ENCODE measurements at regions not wholly inside any gene's neighbourhood (a gene's known extent, or its start where the extent isn't known, plus 50 kb on each side); places are given as distances from the start of the nearest gene placed in this dataset.

GRCh38 chr4:26110493-26110892 is 196.5 kb downstream of the SMIM20 start:
- TF ChIP-seq POLR2AphosphoS5 (IDR thresholded peaks at IDR 0.05; ENCODE audit: borderline replicate concordance, low read depth, low read length) (no peak), EZH2 (IDR thresholded peaks at IDR 0.05) (no peak), FOXP2 (optimal IDR thresholded peaks at IDR 0.05; ENCODE audit: control extremely low read depth, extremely low read length, insufficient read depth) (no peak)
